GM23248 (cell line): ENCODE measurements at regions not wholly inside any gene's neighbourhood (a gene's known extent, or its start where the extent isn't known, plus 50 kb on each side); places are given as distances from the start of the nearest gene placed in this dataset.

Experiments used
- EZH2 ChIP-seq: fragments of 200-600 bp; sonication (generic); IDR thresholded peaks from 2 replicates; pipeline ENCODE4 v1.6.1; 2018; ENCODE audit warnings: antibody characterized with exemption, mild to moderate bottlenecking; ENCODE audit not compliant: insufficient read depth, poor library complexity, severe bottlenecking
- EZH2phosphoT487 ChIP-seq: fragments of 200-600 bp; sonication (generic); IDR thresholded peaks from 2 replicates; pipeline ENCODE4 v1.6.1; 2018; ENCODE audit warnings: antibody characterized with exemption, moderate library complexity, mild to moderate bottlenecking, low read depth; ENCODE audit not compliant: insufficient read depth

DNA sequence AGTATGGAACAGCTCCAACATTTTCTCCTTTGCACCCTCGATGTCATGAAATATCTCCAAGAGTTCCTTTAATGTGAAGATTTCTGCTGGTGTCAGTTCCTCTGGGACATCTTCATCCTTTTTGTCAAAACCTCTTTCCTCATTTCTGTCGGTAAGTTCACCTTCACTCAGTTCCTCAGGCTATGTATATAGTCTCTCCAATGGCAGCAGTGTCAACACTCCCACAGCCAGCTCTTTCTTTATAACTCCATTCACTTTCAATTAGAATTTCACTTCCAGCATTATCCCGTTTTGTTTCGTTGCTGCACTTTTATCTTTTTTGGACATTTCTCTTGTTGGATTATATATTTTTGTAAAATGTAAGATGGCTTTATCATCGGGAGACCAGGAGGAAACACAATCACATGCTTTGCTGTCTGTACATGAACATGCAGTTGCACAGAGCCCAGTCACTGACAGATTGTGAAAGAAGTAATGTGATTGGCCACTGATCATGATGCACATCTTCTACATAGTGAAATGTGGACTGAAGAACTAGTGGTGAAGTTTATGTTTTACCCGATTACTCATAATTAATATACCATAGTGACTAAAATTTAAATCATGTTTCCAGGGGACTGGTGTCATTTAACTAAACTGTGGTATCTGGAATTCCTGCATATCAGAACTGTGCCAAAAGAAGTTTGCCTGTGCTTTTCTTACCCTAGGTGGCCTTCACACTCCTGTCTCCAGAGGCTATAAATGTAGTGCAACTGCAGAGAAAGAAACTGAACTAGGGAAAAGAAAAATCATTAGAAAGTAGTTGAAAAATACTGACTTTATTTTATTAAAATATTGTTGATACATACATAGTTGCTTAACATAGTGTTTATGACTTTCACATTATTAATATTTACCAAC, 289.6 kb downstream of the PPP1R3A start:
- no peak for TF ChIP-seq EZH2
- no peak for TF ChIP-seq EZH2phosphoT487
